HG02642 (cell line): ENCODE measurements at regions not wholly inside any gene's neighbourhood (a gene's known extent, or its start where the extent isn't known, plus 50 kb on each side); places are given as distances from the start of the nearest gene placed in this dataset.

Experiments
- ATAC-seq: cut with Tn5 transposase; IDR thresholded peaks from one replicate; pipeline ENCODE4 v1.9.1; 2021; ENCODE audit warnings: mild to moderate bottlenecking; ENCODE audit not compliant: unreplicated experiment, poor library complexity

DNA sequence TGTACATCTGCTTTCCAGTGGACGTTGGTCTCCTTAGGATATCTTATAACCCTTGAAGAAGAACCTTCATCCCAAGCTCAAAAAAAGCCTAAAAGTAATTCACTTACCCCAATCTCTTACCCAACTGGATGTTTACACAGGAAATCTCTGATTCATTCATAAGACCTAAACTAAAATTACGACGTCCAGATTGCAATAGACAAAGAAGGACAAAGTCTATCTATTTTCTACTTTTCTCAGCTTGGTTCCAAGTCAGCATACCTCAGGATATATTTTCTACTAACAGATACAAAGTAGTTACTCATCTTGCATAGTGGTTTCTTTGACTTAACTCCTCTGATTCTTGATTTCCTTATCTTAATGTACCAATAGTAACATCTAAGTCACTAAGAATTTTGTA lies 669.9 kb downstream of the OTOL1 start:
- ATAC-seq, result no peak

DNA sequence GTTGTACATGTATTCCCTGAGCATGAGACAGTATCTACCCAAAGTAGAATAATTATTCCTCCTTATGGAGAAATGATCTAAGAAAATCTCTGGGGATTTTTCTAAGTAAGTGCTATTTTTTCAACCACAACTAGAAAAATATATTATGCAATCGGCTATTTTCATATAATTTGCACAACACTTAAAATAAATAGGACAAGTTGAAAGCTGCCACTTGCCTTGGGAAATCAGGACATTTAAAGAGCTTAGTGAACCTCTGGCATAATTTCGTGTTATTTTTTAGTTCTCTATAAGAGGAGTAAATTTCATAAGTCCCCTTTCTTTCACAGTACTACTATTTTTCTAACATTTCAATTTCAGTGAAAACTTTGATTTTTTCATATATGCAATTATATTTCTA lies 672.1 kb downstream of the OTOL1 start:
- no peak for ATAC-seq

DNA sequence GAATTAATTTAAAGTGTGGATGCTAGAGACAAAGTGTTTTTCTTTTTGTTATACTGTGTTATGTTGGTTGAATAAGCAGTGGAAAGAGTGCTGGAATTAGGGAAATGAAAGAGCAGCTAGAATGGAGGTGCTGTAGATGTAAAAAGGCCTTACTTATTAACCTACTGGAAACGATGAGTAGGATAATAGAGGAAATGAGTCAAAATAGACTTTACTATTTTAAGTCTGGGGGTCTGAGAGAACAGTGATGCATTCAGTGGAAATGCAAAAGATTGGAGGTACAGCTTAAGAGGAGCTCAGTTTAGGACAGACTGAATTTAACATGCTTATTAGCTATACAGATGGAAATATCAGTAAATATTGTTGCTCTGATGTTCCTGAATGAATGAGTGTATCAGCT lies 674.0 kb downstream of the OTOL1 start:
- no peak for ATAC-seq

DNA sequence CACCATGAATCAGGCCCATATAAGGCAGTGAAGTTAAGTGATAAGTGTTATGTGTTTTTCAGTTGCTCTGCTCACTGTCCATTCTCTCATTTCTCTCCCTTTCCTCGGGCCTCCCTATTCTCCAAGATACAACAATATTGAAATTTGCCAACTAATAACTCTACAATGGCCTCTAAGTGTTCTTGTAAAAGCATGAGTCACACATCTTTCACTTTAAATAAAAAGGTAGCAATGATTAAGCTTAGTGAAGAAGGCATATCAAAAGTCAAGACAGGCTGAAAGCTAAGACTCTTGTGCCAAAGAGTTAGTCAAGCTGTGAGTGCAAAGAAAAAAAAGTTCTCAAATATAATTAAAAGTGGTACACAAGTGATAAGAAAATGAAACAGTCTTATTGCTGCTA lies 675.4 kb downstream of the OTOL1 start:
- ATAC-seq, result no peak

DNA sequence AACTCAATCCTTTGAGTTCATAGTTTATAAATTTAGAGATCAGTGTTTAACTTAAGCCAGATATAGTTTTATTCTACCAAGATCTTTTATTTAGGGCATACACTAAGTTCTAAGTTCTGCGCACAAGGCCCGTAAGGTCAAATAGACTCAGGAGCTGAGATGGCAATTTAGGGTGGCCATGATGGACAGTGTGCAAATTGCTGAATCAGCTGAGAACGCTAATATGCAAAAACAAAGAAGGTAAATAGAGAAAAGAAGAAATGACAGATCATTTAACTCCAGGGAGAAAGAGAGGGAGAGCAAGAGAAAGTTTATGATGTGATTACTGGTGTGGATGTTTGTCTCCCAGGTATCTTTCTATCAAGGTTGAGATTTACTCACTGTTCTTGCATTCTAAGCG lies 678.5 kb downstream of the OTOL1 start:
- no peak for ATAC-seq

DNA sequence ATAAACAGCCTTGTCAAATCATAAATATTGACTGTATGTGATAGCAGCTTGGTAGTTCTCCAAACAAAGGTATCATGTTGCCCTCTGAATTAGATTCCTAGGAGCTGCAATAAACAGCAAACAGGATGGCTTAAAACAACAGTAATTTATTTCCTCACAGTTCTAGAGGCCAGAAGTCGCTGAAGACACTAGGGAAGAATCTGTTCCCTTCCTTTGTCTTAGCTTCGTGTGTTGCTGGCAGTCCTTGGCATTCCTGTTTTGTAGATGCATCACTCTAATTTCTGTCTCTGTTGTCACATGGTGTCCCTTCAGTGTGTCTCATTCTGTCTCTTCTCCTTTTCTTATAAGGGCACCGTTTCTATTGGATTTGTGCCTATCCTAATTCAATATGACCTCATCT lies 679.3 kb downstream of the OTOL1 start:
- no peak for ATAC-seq

DNA sequence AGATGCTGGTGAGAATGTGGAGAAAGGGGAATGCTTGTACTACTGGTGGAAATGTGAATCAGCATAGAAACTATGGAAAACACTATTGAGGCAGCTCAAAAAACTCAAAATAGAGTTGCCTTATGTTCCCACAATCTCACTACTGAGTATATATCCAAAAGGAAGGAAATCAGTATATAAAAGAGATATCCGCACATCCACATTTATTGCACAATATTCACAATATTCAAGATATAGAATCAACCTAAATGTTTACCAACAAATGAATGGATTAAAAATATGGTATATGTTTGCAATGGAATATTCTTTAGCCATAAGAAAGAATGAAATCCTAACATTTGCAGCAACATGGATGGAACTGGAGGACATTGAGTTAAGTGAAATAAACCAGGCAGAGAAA lies 686.8 kb downstream of the OTOL1 start:
- no peak for ATAC-seq

DNA sequence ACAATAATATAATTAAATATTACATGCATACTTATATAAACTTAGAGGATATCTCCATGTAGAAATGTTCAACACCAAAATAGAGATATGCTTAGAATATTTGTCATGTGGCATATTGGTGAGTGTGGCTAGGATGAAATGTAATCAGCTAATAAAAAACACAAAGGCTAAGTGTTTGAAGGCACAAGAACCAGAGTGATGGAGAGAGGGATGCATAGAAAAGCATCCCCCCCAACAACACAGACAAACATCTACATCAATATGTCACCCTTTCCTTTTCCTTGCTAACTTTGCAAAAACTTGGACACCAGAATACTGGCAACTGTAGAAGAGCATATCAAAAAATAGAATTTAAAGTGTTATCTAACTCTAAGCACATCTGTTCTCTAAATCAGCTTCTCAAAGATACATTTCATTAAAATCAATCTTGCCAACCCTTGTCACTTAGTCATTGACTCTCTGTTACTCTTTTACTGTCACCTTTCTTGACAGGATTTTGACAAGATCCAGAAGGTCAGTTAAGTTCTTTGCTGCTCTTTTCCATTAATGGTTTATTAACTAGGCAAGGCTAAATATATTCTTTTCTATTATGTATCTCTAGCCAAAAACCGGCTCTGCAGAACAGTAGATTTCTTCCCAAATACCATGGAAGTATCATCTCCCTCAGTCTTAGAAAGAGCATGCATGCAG lies 695.9 kb downstream of the OTOL1 start:
- no peak for ATAC-seq

DNA sequence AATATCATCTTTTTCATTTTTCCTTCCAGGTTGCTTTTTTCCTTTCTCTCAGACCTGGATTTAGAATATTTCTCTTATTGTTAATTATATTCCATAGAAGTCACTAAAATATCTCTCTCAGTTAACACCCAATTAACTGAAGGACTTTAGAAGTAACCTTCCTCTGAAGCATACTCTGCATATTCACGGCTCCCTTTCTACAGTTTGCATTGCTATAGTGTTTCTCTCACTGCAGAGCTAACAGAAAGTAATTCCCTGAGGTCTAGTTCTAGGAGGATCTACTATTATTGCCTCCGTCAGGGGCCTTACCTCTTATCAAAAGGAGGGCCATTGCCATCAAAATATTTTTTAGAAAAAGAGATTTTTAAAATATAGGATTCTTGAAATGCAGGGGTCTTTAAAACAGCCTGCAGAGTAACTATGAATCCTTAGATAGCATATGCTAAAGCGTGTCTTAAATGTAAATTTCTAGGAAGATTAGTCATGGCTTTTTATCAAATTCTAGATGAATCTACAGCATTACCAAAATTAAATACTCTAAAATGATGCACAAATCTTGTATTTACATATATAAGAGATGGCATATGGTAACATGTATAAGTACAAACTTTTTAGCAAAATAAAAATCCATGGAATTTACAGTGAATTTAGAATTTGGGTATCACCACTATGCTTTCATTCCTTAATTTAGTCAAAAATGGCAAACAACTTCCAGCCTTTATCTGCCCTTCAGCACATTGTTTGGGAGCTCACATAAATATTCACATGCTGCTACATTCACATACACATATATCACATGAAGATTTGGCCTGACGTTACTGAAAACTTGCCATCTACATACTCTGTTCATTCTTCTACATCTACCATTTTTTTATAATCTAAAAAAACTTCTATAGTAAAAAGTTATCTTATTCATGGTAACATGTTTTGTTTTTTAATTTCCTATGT lies 696.8 kb downstream of the OTOL1 start:
- ATAC-seq, result no peak

DNA sequence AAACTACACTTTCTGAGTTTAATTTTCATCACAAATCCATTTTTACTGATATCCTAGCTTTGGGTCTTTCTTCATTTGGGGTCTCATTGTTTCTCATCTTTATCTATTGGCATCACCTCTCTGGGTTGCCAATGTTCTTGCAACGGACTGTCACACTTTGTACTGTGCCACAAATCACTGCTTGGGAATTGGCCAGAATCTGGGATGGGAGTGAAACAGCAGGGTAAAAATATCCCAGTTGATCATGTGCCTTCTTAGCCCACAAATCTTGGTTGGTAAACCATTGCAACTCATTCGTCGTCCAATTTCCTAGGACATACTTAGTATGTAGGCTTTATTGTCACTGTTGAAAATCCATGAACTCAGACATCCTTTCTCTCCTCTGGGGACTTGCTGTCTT lies 698.5 kb downstream of the OTOL1 start:
- ATAC-seq, result no peak

DNA sequence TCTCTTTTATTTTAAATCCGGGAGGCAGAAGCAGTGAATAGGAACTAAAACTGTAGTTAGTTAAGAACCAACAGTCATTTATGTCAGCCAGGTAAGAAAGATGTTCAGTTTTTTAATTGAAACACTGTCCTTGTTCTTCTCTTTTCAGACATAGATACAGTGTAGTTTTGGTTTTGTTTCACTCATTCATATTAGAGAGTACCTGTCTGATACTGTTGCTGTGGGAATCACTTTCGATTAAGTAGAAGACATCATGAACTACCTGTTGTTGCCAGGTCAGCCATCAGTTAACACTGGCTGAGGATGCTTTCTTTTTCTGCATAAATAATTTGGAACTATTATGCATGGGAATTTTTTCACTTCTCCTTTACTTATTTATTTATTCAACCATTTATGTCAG lies 700.4 kb downstream of the OTOL1 start:
- ATAC-seq, result no peak

DNA sequence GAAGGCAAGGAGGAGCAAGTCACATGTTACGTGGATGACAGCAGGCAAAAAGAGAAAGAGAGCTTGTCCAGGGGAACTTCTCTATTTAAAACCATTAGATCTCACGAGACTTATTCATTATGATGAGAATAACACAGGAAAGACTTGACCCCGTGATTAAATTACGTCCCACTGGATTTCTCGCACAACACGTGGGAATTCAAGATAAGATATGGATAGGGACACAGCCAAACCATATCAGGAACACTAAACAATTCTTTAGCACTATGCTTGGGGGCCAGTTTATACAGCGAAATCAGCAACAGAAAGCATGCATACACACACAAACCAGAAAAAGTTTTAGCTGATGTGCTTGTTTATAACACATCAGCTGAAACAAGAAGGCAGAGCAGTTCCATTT lies 704.2 kb downstream of the OTOL1 start:
- ATAC-seq, result no peak

DNA sequence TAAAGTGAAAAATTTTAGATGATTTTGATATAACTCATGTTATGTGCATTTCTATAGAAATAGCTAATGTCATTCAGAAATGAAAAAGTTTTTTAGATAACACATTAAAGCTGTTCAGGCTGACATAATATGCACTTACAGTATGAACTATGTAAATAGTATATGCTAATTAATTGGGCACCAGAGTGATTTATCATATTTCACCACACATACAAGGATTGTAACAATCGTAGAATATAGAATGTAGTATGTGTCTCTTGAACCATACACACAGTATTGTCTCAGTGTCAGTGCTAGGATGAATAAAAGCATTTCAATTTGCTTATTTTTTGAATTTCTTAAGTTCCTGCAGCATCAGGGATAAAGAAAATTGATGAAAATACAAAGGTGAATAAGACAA lies 710.0 kb downstream of the OTOL1 start:
- ATAC-seq, result no peak

DNA sequence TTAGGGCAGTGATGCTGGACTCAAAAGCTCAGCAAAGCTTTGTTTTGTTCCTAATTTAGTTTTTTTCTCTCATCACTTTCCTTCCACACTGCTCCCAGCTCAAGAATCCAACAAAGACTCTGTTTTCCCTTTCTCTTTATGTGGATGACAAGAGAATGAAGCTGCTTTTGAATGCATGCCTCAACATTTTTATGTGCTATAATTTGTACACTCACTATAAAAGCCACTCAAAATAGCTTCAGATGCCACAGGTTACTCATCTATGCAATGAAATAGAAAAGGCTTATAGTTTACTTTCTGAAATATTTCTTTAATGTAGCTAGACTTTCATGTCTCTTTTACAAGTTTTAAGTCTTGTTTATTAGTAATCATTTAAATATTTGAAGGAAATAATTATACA lies 714.9 kb downstream of the OTOL1 start:
- no peak for ATAC-seq

DNA sequence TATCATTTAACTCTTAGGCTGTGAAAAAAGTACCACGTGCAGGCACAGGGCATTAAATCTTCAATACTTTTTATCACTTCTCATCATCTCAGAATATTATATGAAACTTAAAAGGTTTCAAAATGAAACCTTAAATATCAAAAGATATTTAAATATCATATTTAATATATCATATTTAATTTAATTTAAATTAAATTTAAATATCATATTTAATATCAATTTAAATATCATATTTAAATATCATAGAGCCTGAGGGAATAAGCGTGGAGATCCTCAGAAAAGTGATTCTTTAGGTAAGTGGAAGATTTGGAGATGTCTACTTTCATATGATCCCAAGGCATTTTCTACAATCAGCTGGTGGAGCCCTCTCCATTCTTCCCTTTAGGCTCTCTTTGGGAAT lies 716.6 kb downstream of the OTOL1 start:
- no peak for ATAC-seq

DNA sequence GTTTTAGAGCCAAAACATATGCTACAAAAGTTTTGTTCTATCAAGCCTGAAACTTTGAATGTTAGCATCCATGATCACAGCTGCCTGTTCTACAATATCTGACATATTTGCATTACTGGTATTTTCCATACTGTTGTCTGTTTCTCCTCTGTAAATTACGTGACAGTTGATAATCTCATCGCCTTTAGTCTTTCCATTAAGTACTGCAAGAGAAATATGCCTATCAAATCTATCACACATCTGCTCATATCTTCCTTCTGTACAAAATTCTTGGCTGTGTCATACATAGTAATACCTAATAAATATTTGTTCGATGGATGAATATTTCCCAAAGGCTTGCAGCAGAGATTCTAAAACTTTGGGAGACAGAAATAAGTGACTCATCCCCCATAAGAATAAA lies 717.3 kb downstream of the OTOL1 start:
- no peak for ATAC-seq

DNA sequence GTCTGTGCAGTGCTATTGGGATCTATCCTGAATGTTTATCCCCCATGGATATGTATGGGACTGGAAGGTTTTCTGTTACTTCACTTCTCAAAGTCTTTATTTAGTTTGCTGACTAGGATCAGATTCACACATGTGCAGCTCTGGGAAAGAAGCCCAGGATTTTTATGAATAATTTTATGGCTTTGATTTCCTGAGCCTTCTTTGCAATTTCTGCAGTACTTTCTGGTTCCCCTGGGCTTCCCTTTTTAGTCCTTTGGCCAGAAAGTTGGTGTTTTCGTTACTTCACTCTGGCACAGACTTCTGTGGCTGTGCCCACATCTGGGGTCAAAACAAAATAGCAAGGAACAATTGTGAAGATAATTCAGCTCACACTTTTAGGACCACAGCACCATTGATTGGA lies 721.0 kb downstream of the OTOL1 start:
- no peak for ATAC-seq

DNA sequence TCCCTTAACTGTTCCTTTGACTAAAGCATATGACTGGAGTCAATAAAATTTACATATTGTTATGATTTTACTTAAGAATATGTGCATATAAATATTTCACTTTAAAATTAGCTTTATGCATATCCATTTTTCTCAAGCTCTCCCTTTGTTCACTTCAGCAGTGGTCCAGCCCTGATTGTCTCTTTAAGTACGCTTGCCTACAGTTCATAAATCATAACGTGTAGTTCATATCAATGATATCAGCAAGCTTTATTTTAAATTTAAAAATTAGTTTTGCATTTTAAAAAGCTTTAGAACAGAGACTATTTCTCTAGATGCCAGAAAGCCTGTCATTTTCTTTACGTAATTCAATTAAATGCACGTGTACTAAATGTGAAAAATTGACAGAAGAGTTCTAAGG lies 721.9 kb downstream of the OTOL1 start:
- no peak for ATAC-seq

DNA sequence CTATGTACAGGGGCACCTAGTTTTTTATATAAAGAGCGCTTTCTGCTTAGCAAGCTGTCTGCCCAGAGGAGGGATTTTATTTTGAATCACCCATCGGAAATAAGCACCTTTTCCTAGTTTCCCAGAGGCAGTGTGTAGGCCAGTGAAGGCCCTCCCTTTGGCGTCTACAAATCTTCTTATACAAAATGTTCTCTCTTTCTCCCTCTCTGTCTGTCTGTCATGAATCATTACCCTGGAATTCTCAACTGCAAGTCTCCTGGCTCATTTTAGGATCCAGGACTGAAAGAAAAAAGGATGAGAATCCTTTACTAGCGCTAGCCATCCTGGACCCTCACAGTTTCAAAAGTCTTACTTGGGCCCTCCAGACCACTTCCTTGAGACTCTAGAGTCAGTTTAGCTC lies 728.1 kb downstream of the OTOL1 start:
- ATAC-seq, result no peak

DNA sequence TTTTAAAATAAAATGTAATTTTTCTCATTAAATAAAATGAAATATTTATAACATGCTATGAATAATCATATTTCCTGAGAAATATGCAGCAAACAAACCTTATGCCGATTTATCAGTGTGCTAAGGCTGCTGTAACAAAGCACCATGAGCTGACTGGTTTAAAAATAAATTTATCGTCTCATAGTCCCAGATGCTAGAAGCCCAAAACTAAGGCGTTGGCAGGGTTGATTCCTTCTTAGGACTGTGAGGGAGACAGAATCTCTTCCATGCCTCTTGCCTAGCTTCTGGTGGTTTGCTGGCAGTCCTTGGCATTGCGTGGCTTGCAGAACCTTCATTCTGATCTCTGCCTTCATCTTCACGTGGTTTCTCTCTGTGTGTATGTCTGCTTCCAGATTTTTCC lies 740.3 kb downstream of the OTOL1 start:
- no peak for ATAC-seq

DNA sequence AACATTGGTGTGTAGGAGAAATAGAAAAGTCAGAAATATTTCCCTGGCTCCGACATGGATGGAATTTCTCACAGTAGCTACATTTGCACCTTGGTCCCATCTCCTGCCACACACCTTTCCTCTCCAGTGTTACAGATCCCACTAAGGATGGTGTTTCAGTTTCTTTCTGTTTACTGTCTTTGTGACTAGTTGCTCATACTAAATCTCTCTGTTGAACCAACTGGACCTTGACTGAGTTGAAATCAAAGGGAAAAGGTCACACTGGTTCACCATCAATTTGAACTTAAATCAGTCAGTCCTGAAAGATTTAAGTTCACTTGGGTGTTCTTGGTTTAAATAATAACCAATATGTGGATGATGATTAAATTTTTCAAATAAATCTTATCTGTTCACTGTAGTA lies 754.2 kb downstream of the OTOL1 start:
- no peak for ATAC-seq

DNA sequence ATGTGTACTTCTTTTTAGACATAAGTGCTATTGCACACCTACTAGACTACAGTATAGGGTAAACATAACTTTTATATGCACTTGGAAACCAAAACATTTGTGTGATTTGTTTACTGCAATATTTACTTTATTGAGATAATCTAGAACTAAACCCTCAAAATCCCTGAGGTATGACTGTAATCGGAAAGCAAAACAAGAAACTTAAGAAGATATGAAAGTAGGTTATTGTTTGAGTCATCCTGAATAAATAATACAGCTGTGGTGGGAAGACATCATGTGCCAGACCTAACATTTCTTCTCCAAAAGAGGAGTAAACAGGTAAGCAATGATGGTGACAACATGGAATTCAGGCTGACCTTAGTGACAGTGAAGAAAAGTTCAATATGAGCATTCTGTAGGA lies 765.5 kb downstream of the OTOL1 start:
- no peak for ATAC-seq
